ENCODE measurements at regions not wholly inside any gene's neighbourhood (a gene's known extent, or its start where the extent isn't known, plus 50 kb on each side); places are given as distances from the start of the nearest gene placed in this dataset.

DNA sequence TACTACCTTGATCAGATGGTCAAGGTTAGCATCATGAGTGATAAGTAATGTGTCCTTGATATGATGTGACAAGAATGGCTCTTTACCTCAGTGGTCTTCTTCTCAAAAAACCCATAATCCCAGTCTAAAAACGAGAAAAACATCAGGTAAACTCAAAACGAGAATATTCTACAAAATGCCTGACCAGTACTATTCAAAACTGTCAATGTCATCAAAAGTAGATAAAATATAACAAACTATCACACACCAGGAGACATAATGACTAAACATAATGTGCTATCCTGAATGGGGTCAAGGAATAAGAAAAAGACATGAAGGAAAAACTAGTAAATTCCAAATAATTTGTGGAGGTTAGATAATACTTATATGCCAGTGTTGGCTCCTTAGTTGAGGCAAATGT is 85.2 kb upstream of the PDHA2 start:
- Histone ChIP-seq H3K9me3 (ENCODE audit: control insufficient read depth in 1 of 2, insufficient read depth in 1 of 2, low read depth in 1 of 2, low read length in 2 of 2) (no peaks in the 10 kb centered on the region), H3K79me2 (ENCODE audit: insufficient read depth, low read length) (no peaks in the 10 kb centered on the region), H3K4me3 (replicated peaks in 1 of 2; ENCODE audit: low read depth in 1 of 2, low read length in 2 of 2) (no peak overlapping the region), H3K9ac (ENCODE audit: low read length) (no peak overlapping the region), H2AFZ (ENCODE audit: low read depth, low read length, poor library complexity, severe bottlenecking) (no peak overlapping the region), H3K4me1 (ENCODE audit: control insufficient read depth in 1 of 2, insufficient read depth in 2 of 2, low read length in 2 of 2) (no peaks in the 10 kb centered on the region), H3K27ac (ENCODE audit: low read depth, low read length) (no peak overlapping the region), H4K20me1 (ENCODE audit: insufficient read depth) (no peaks in the 10 kb centered on the region), H3K27me3 (ENCODE audit: insufficient read depth, low read length) (no peaks in the 10 kb centered on the region), H3K4me2 (ENCODE audit: low read length) (no peak overlapping the region), H3K36me3 (ENCODE audit: control insufficient read depth in 1 of 2, insufficient read depth in 2 of 2, low read length in 2 of 2) (no peaks in the 10 kb centered on the region), H3K9me2 (ENCODE audit: insufficient read depth) (no peaks in the 10 kb centered on the region)
- BruUV-seq (replicated peaks) = no TSS peak
- DNase-seq (ENCODE audit: low read depth, low spot score) (no peak), ATAC-seq (no peak)
- POLR2A ChIA-PET = no interaction called here
- intact Hi-C loops (cut with micrococcal nuclease) = no loop called here
- RAD21 ChIA-PET (ENCODE audit: low non-redundant PET in 1 of 2, low total read pairs in 2 of 2, uncharacterized antibody in 2 of 2, unreplicated experiment in 2 of 2) = no interaction called here
- CTCF ChIA-PET = no interaction called here
- TF ChIP-seq, protein P1, sequence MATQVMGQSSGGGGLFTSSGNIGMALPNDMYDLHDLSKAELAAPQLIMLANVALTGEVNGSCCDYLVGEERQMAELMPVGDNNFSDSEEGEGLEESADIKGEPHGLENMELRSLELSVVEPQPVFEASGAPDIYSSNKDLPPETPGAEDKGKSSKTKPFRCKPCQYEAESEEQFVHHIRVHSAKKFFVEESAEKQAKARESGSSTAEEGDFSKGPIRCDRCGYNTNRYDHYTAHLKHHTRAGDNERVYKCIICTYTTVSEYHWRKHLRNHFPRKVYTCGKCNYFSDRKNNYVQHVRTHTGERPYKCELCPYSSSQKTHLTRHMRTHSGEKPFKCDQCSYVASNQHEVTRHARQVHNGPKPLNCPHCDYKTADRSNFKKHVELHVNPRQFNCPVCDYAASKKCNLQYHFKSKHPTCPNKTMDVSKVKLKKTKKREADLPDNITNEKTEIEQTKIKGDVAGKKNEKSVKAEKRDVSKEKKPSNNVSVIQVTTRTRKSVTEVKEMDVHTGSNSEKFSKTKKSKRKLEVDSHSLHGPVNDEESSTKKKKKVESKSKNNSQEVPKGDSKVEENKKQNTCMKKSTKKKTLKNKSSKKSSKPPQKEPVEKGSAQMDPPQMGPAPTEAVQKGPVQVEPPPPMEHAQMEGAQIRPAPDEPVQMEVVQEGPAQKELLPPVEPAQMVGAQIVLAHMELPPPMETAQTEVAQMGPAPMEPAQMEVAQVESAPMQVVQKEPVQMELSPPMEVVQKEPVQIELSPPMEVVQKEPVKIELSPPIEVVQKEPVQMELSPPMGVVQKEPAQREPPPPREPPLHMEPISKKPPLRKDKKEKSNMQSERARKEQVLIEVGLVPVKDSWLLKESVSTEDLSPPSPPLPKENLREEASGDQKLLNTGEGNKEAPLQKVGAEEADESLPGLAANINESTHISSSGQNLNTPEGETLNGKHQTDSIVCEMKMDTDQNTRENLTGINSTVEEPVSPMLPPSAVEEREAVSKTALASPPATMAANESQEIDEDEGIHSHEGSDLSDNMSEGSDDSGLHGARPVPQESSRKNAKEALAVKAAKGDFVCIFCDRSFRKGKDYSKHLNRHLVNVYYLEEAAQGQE (IDR thresholded peaks at IDR 0.05; ENCODE audit: low read depth) = no peak
- TF ChIP-seq TCF7L2 (IDR thresholded peaks at IDR 0.05; ENCODE audit: borderline replicate concordance, extremely low read depth, insufficient read depth, insufficient read length) = no peak
- no peak for TF ChIP-seq EGR1 (IDR thresholded peaks at IDR 0.05; ENCODE audit: low read depth)
- TF ChIP-seq, protein P2, sequence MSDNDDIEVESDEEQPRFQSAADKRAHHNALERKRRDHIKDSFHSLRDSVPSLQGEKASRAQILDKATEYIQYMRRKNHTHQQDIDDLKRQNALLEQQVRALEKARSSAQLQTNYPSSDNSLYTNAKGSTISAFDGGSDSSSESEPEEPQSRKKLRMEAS (IDR thresholded peaks at IDR 0.05) = no peak
- TF ChIP-seq ZNF274 (IDR thresholded peaks at IDR 0.05; ENCODE audit: low read depth, low read length) = no peak
- TF ChIP-seq FOSL1 (IDR thresholded peaks at IDR 0.05; ENCODE audit: low read depth) = no peak
- no peak for TF ChIP-seq POLR2AphosphoS5 (IDR thresholded peaks at IDR 0.05; ENCODE audit: low read depth, low read length)
- no peak for TF ChIP-seq POLR2A (IDR thresholded peaks at IDR 0.05; ENCODE audit: borderline replicate concordance, extremely low read depth, insufficient read depth, insufficient read length)
- TF ChIP-seq YY1 (IDR thresholded peaks at IDR 0.05; ENCODE audit: extremely low read depth, insufficient replicate concordance, low read depth, low read length) = no peak
- no peak for TF ChIP-seq ZBTB33 (IDR thresholded peaks at IDR 0.05; ENCODE audit: extremely low read depth, insufficient replicate concordance, low read length)
- TF ChIP-seq SRF (IDR thresholded peaks at IDR 0.05; ENCODE audit: low read depth) = no peak
